A204.1 (cell line): ENCODE measurements at regions not wholly inside any gene's neighbourhood (a gene's known extent, or its start where the extent isn't known, plus 50 kb on each side); places are given as distances from the start of the nearest gene placed in this dataset.

Source experiments
- FAIRE-seq: peaks from 2 replicates; lab custom pipeline; 2012; peaks lifted over from hg19 to GRCh38; lab: Jason Lieb, UNC

DNA sequence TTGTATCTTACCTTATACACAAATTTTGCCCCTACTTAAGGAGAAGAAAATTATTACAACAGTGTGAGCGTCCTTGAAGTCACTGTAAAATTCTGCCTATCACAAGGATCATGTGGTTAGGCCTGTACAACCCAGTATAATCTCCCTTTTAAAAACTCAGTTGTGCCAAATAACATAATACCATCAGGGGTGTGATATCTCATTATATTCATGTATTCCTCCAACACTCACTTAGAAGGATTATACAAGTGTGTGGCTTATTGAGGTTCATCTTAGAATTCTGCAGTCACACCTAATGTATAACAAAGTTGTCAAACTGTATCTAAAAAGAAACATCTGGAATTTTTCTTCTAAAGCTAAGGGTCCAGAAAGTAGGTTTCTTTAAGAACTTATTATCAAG lies 998.8 kb upstream of the LRRTM1 start:
- no peak for FAIRE-seq

- no peak for FAIRE-seq
Measured at GRCh38 chr2:81299841-81300240, 995.3 kb upstream of the LRRTM1 start.

GRCh38 chr2:81290846-81291245 lies 986.3 kb upstream of the LRRTM1 start:
- no peak for FAIRE-seq

- no peak for FAIRE-seq
Measured at GRCh38 chr2:81283081-81283480, 978.5 kb upstream of the LRRTM1 start.

DNA sequence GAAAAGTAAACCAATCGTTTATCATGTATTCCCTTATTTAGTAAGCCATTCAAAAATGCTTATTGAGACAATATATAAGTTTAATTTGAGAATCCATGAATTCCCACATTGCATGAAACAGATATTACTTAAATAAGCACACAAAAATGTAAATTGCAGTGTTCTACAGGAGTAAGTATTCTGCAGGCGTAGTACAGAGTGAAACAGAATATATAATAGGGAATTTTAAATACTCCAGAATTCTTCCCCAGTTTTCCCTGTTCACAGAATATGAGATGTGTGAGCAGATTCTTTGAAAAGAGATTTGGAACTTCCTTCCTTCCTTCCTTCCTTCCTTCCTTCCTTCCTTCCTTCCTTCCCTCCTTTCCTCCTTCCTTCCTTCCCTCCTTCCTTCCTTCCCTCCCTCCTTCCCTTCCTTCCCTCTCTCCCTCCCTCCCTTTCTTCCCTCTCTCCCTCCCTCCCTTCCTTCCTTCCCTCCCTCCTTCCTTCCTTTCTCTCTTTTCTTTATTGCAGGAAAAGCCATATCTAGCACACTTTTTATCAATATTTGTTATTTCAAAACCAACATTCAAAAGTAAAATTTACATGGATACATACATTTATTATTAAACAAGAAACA lies 977.7 kb upstream of the LRRTM1 start:
- no peak for FAIRE-seq

GRCh38 chr2:81276595-81276994 lies 972.0 kb upstream of the LRRTM1 start:
- no peak for FAIRE-seq

- no peak for FAIRE-seq
Measured at GRCh38 chr2:81266106-81266505, 961.6 kb upstream of the LRRTM1 start.

DNA sequence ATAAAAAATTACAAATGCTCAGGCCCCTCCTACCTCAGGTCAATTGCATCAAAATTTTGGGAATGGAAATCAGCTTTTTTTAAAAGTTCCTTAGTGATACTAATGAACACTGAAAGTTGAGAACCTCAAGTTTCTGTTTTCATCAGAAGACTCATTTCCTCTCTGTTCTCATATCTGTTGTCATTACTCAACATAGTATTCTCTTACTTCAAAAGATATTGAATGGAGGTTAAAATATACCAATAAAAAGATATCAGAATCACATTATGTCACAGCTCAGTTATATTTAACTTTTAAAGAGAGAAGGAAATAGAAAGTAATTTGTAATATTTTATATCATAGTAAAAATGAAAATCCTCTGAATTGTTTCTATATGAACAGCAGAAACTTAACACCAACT lies 959.4 kb upstream of the LRRTM1 start:
- FAIRE-seq: no peak

DNA sequence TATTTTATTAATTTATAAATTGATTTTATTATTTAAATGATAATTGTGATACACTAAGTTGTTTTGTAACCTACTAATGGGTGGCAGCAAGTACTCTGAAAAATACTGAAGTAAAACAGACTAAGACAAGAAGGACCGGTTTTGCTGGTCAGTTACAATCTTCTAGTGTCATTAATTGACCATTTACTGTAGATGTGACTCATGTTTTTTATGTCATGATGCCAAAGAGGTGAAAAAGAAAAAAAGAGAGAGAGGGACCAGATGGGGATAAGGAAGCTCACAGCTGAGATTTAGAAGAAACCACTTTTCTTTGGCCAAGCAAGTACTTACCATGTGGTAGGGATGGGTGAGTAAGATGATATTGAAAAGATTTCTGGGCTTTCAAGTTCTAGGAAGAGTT lies 955.8 kb upstream of the LRRTM1 start:
- FAIRE-seq: no peak

DNA sequence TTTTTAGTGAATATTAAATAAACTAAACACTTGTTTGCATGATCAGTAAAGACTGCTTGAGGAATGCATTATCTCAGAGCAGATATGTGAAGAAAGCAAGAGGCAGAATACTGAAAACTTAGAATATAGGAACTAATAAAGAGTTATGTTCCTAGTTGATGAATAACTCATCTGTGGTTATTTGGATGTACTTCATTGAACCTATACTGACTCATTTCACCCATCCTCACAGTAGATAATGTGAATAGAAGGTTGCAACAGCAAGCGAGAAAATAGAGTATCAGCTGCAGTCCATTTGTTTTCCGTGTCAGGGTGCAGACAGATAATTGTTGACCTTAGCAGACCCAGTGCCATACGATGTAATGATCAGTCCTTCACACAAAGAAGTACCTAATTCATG lies 945.7 kb upstream of the LRRTM1 start:
- FAIRE-seq: no peak

DNA sequence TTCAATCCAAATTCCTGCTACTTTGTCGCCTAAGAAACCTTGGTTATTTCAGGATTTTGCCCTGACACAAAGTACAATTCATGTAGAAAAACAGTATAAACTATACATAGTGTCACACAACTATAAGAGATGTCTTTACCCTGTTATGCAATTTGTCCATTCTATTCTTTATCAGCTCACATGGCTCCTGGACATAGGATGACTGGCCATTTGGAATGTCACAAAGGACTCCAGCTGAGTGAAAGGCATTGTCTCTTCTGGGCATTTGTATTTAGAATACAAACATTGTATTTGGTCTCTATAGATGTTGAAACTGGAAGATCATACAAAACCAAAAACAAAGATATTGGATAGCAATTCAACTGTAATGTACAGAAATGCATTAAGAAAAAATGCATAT lies 944.6 kb upstream of the LRRTM1 start:
- FAIRE-seq: no peak

GRCh38 chr2:81247648-81248047 lies 943.1 kb upstream of the LRRTM1 start:
- FAIRE-seq: no peak

DNA sequence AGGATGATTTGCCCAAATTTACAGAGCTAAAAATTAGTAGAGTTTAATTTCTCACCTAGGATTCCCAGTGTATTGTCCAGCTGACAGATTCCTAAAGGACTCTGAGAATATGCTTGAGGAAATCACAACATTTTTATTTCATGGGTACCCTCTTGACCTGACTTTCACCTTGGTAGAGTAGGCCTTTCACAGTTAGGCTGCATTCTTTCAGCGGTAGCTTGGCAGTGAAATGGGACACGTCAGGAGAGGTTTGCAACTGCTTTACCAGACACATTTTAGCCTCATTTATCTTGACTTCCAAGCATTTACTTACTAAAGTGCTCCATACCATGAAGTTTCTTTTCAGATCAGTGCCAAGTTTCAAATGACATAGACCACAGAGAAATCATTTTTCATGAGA lies 937.9 kb upstream of the LRRTM1 start:
- FAIRE-seq: no peak

DNA sequence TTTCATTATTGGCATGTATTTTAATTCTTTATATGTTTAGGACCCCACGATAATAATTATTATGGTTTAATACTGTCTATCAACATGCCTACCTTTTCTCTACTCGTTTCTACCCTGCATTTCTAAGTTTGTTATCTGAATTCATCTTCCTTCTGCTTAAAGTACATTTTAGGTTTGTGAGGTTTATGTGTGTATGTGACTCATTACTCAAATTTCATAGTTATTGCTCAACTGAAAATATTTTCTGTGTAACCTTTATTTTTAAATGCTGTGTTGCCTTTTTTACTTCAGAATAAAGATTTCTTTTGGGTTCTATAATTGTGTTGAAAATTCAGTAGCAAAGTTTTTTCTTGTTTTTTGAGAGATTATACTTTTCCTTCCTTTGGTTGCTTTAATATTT lies 933.9 kb upstream of the LRRTM1 start:
- FAIRE-seq: no peak

GRCh38 chr2:81235601-81236000 lies 931.0 kb upstream of the LRRTM1 start:
- no peak for FAIRE-seq

GRCh38 chr2:81234711-81235110 lies 930.2 kb upstream of the LRRTM1 start:
- no peak for FAIRE-seq

DNA sequence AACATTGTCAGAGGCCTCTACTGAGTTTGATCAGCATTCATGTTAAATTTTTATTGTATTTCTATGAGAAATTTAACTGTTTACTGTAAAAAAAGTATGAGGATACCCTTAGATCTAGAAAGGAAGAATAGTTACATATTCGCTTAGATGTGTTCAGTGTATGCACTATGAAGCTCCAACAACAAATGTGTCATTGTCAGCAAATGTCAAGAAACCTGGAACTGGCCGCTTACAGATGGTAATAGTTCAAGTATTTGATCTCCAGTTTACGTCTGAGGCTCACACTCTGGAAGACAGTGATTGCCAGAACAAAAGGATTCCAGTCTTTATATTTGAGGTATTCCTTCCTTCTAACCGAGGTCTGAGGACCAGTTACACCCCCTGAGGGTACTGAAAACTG lies 921.2 kb upstream of the LRRTM1 start:
- no peak for FAIRE-seq

DNA sequence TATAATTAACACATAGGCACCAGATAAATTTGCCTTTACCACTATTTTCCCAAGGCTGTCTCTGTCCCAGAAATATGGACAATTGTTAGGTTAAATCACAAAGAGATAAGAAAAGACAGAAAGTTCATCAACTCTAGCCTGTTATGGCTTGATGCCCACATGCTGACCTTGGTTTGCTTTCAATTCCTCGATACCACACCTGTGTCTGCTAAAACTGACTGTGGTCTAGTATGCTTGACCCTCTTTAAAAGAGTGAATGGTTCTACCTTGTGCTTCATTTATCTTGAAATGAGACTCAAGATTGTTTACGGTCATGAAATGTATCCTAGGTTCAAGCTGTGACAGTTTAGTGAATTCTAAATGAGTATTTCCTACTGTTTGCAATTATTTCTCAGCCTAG lies 909.0 kb upstream of the LRRTM1 start:
- FAIRE-seq: no peak

DNA sequence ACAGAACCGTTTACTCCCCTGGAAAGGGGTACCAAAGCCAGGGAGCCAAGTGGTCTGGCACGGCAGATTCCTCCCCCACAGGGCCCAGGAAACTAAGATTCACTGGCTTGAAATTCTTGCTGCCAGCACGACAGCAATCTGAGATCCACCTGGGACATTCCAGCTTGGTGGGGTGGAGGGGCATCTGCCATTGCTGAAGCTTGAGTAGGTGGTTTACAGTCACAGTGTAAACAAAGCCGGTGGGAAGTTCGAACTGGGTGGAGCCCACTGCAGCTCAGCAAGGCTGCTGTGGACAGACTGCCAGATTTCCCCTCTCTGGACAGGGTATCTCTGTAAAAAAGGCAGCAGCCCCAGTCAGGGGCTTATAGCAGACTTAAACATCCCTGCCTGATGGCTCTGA lies 901.7 kb upstream of the LRRTM1 start:
- FAIRE-seq: no peak

DNA sequence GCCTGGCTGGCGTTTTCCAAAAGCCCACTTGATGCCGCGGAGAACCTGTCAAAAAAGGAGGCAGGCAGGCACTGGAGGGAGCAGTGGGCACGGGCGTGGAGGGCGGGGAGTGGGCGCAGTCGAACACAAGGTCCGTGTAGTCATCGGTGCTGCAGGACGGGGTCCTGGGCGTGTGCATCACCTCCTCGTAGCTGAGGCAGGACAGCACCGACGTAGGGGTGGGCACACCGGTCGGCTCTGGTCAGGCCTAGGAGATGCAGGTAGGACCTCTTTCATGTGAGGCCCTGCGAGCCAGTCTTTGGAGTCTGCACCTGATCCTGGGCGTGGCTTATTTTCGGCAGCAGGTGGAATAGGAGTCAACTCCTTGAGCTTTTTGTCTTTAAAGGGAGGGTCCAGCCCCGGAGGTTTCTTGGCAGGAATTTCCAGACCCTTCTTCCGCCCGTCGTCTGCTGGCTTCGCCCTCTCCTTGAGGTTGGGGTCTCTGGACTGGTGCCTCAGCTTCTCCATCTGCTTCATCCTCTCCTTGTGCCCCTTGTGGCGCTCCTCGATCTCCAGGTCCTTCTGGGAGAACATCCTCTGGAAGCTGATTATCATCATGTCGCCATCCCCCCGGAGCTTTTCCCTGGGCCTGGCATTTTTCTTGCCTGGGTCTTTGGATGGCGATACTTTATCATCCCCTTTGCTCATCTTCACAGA lies 892.5 kb upstream of the LRRTM1 start:
- no peak for FAIRE-seq

DNA sequence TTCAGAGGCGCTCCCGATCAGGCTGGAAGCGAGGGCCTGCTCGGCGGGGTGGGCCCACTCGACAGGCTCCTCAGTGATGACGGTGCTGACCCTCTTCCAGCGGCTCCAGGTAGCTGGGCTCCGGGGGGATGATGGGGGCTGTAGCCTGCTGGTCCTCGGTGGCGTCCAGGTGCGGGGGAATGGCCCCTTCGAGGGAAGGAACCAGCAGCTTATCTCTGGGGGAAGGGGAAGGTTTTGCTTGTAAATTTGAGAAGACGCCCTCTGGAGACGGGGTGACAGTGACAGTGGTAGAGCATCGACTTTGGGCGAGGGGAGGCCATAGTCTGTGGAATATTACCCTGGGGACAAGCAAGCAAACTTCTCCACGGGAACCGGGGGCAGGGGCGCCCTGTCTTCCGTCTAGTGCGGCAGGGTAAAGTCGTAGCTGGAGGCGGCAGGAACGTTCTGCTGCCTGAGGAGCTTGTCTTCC lies 891.9 kb upstream of the LRRTM1 start:
- FAIRE-seq: no peak

DNA sequence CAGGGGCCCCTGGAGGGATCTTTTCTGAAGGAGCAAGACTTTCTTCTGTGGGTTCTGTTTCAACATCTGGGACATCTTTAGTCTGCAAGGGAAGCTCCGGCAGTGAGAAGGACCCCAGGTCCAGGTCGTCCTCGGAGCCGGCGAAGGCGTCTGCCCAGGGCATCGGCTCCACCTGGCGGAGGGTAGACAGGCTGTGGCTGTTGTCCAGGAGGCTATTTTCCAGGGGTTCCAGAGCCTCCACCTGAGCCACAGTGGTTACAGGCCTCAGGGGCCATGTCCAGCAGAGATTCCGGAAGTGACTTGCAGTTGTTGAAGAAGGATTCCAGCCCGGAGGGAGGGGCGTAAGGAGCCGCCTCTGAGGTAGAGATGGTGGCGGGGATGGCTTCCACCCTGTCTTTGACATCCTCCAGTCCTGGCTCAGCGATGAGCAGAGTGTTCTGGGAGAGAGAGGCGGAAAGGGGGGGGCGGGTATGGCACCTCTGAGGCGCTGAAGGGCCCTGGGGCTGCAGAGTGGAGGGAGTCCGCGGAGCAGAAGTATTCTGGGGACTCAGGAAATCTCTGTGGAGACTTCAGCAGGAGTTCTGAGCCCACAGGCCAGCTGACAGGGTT lies 891.3 kb upstream of the LRRTM1 start:
- no peak for FAIRE-seq

GRCh38 chr2:81195017-81195773 lies 890.6 kb upstream of the LRRTM1 start:
- FAIRE-seq: no peak
